Uterus (tissue), 3 donors: ENCODE measurements at regions not wholly inside any gene's neighbourhood (a gene's known extent, or its start where the extent isn't known, plus 50 kb on each side); places are given as distances from the start of the nearest gene placed in this dataset.

Experiments used
- DNase-seq, 2 donors: peaks; one replicate each; pipeline ENCODE4 v3.0.0-alpha.2; 2019 to 2020
- H3K27ac ChIP-seq, 2 donors: fragments of 200-600 bp; sonication (generic); 1 replicate in 1 of 2; 2 replicates in 1 of 2; pipeline ENCODE4 v1.5.1; 2016 to 2018
- H3K27me3 ChIP-seq, 2 donors: fragments of 200-600 bp; sonication (generic); one replicate each; pipeline ENCODE4 v1.5.1; 2018 to 2019; ENCODE audit warnings: control low read depth in 1 of 2
- H3K36me3 ChIP-seq, 2 donors: fragments of 200-600 bp; sonication (generic); one replicate each; pipeline ENCODE4 v1.5.1; 2019; ENCODE audit warnings: control low read depth in 1 of 2
- H3K4me1 ChIP-seq, 2 donors: fragments of 200-600 bp; sonication (generic); one replicate each; pipeline ENCODE4 v1.5.1; 2018 to 2019; ENCODE audit warnings: control low read depth in 1 of 2
- H3K4me3 ChIP-seq, 2 donors: fragments of 200-600 bp; sonication (generic); 1 replicate in 1 of 2; 2 replicates in 1 of 2; pipeline ENCODE4 v1.5.1; 2018 to 2019; ENCODE audit warnings: mild to moderate bottlenecking in 1 of 2
- H3K9me3 ChIP-seq, 2 donors: fragments of 200-600 bp; sonication (generic); one replicate each; pipeline ENCODE4 v1.5.1; 2019; ENCODE audit warnings: control low read depth in 1 of 2
- CTCF ChIP-seq, 4 experiments: fragments of 200-600 bp in 2 of 4; fragments of 450-650 bp in 2 of 4; sonication (generic) in 2 of 4; IDR thresholded peaks; one replicate each; pipeline ENCODE4 v1.5.1; 2016 to 2019; ENCODE audit warnings: antibody characterized with exemption in 4 of 4, mild to moderate bottlenecking in 2 of 4, moderate library complexity in 1 of 4
- POLR2A ChIP-seq, 2 donors: fragments of 450-650 bp; IDR thresholded peaks; one replicate each; pipeline ENCODE4 v1.6.1; 2016; ENCODE audit warnings: antibody characterized with exemption in 2 of 2, mild to moderate bottlenecking in 1 of 2, moderate library complexity in 1 of 2
- intact Hi-C: fragments of 100-400 bp; cut with DNase I; formaldehyde crosslinking; loops from one replicate; pipeline ENCODE4 v1.15.1; 2023; ENCODE audit warnings: low total_unique reads
- donor health status: DM: yes; HTN: yes; CAD: no.

GRCh38 chr6:163640641-163641040 lies 226.1 kb downstream of the QKI start:
- H3K4me1 ChIP-seq = no peaks in the 10 kb centered on the region
- no peak overlapping the region for H3K27ac ChIP-seq
- no peak for DNase-seq
- H3K9me3 ChIP-seq = no peaks in the 10 kb centered on the region
- no peaks in the 10 kb centered on the region for H3K36me3 ChIP-seq
- intact Hi-C loops = no loop called here
- H3K4me3 ChIP-seq = no peak overlapping the region
- H3K27me3 ChIP-seq = no peaks in the 10 kb centered on the region
- no peak for TF ChIP-seq POLR2A (IDR thresholded peaks at IDR 0.05)
- no peak for TF ChIP-seq CTCF (IDR thresholded peaks at IDR 0.05)

GRCh38 chr6:163637524-163637923 lies 223.0 kb downstream of the QKI start:
- Histone ChIP-seq H3K27me3 (no peaks in the 10 kb centered on the region), H3K27ac (no peak overlapping the region), H3K4me3 (no peak overlapping the region), H3K36me3 (no peaks in the 10 kb centered on the region), H3K4me1 (no peaks in the 10 kb centered on the region), H3K9me3 (no peaks in the 10 kb centered on the region)
- DNase-seq = no peak
- TF ChIP-seq POLR2A (IDR thresholded peaks at IDR 0.05) = no peak
- TF ChIP-seq CTCF (IDR thresholded peaks at IDR 0.05) = no peak
- intact Hi-C loops = no loop called here

GRCh38 chr6:163635731-163636364 lies 221.3 kb downstream of the QKI start:
- Histone ChIP-seq H3K36me3 (no peaks in the 10 kb centered on the region), H3K27me3 (peaks cover 0 to 5% of the 10 kb centered on the region in 2 donors), H3K9me3 (no peaks in the 10 kb centered on the region), H3K4me1 (no peaks in the 10 kb centered on the region), H3K27ac (no peak overlapping the region), H3K4me3 (no peak overlapping the region)
- no peak for DNase-seq
- intact Hi-C loops = no loop called here
- TF ChIP-seq CTCF (IDR thresholded peaks at IDR 0.05) (no peak), POLR2A (IDR thresholded peaks at IDR 0.05) (no peak)

GRCh38 chr6:163635315-163635714 lies 220.8 kb downstream of the QKI start:
- intact Hi-C loops = no loop called here
- no peaks in the 10 kb centered on the region for H3K36me3 ChIP-seq
- H3K4me3 ChIP-seq = no peak overlapping the region
- H3K27ac ChIP-seq = no peak overlapping the region
- DNase-seq = no peak
- peaks cover 0 to 5% of the 10 kb centered on the region in 2 donors for H3K27me3 ChIP-seq
- H3K4me1 ChIP-seq = no peaks in the 10 kb centered on the region
- H3K9me3 ChIP-seq = no peaks in the 10 kb centered on the region
- TF ChIP-seq POLR2A (IDR thresholded peaks at IDR 0.05) (no peak), CTCF (IDR thresholded peaks at IDR 0.05) (no peak)

GRCh38 chr6:163634211-163635171 lies 220.0 kb downstream of the QKI start:
- TF ChIP-seq POLR2A (IDR thresholded peaks at IDR 0.05) (no peak), CTCF (IDR thresholded peaks at IDR 0.05) (no peak)
- H3K27ac ChIP-seq = no peak overlapping the region
- H3K36me3 ChIP-seq = no peaks in the 10 kb centered on the region
- no peak overlapping the region for H3K4me3 ChIP-seq
- intact Hi-C loops = no loop called here
- no peak for DNase-seq
- no peaks in the 10 kb centered on the region for H3K4me1 ChIP-seq
- peaks cover 0 to 5% of the 10 kb centered on the region in 2 donors for H3K27me3 ChIP-seq
- no peaks in the 10 kb centered on the region for H3K9me3 ChIP-seq
